Endodermal cell (in vitro differentiated cells): ENCODE measurements at regions not wholly inside any gene's neighbourhood (a gene's known extent, or its start where the extent isn't known, plus 50 kb on each side); places are given as distances from the start of the nearest gene placed in this dataset.

Source experiments
- DNase-seq: peaks from one replicate; pipeline ENCODE4 v3.0.0-alpha.2; 2017
- H3K27ac ChIP-seq: 2 replicates; pipeline ENCODE4 v1.5.1; 2013; ENCODE audit warnings: mild to moderate bottlenecking, low read depth, low read length, moderate library complexity
- H3K27me3 ChIP-seq: 2 replicates; pipeline ENCODE4 v1.6.1; 2013; ENCODE audit warnings: mild to moderate bottlenecking, low read length, moderate library complexity; ENCODE audit not compliant: insufficient read depth, control insufficient read depth, poor library complexity, severe bottlenecking
- H3K36me3 ChIP-seq: 2 replicates; pipeline ENCODE4 v1.7.0; 2013; ENCODE audit warnings: mild to moderate bottlenecking, low read length, moderate library complexity; ENCODE audit not compliant: control insufficient read depth, insufficient read depth
- H3K4me1 ChIP-seq: one replicate; pipeline ENCODE4 v1.7.0; 2013; ENCODE audit warnings: low read length; ENCODE audit not compliant: control insufficient read depth, insufficient read depth
- H3K4me3 ChIP-seq: 2 replicates; pipeline ENCODE4 v1.5.1; 2013; ENCODE audit warnings: mild to moderate bottlenecking, low read length, moderate library complexity
- H3K9ac ChIP-seq: 2 replicates; pipeline ENCODE4 v1.6.1; 2013; ENCODE audit warnings: mild to moderate bottlenecking, low read length, moderate library complexity; ENCODE audit not compliant: poor library complexity, severe bottlenecking; ENCODE audit errors: extremely low read depth
- H3K9me3 ChIP-seq: 2 replicates; pipeline ENCODE4 v1.6.1; 2013; ENCODE audit warnings: mild to moderate bottlenecking, low read length, moderate library complexity; ENCODE audit not compliant: control insufficient read depth
- H3K27ac Mint-ChIP-seq: 2 replicates; pipeline ENCODE4 v1.8.0; 2020; ENCODE audit warnings: mixed read lengths
- H3K27me3 Mint-ChIP-seq: 2 replicates; pipeline ENCODE4 v1.8.0; 2021; ENCODE audit warnings: mild to moderate bottlenecking, mixed read lengths; ENCODE audit not compliant: insufficient read depth
- H3K36me3 Mint-ChIP-seq: 2 replicates; pipeline ENCODE4 v1.8.0; 2020; ENCODE audit warnings: low read depth, mixed read lengths
- H3K4me1 Mint-ChIP-seq: 2 replicates; pipeline ENCODE4 v1.8.0; 2020; ENCODE audit warnings: mixed read lengths
- H3K4me3 Mint-ChIP-seq: 2 replicates; pipeline ENCODE4 v1.8.0; 2020; ENCODE audit warnings: mild to moderate bottlenecking, moderate library complexity, mixed read lengths
- H3K9me3 Mint-ChIP-seq: 2 replicates; pipeline ENCODE4 v1.8.0; 2020; ENCODE audit warnings: mild to moderate bottlenecking, mixed read lengths
- WGBS, 2 experiments: methylation state at CpG; one replicate each; pipeline versions ENCODE4 v1.1.5 to v1.1.7; 2013; ENCODE audit warnings: missing lambda C conversion rate in 2 of 2, mixed read lengths in 1 of 2; ENCODE audit not compliant: insufficient coverage in 1 of 2, insufficient read length in 1 of 2; 5-methylcytosine and 5-hydroxymethylcytosine counted together
- TF ChIP-seq, protein P1 (sequence below): fragments of 200-600 bp; sonication (generic); conservative IDR thresholded peaks from 2 replicates; pipeline ENCODE4 v1.5.0; 2021; ENCODE audit warnings: antibody characterized with exemption, mild to moderate bottlenecking

DNA sequence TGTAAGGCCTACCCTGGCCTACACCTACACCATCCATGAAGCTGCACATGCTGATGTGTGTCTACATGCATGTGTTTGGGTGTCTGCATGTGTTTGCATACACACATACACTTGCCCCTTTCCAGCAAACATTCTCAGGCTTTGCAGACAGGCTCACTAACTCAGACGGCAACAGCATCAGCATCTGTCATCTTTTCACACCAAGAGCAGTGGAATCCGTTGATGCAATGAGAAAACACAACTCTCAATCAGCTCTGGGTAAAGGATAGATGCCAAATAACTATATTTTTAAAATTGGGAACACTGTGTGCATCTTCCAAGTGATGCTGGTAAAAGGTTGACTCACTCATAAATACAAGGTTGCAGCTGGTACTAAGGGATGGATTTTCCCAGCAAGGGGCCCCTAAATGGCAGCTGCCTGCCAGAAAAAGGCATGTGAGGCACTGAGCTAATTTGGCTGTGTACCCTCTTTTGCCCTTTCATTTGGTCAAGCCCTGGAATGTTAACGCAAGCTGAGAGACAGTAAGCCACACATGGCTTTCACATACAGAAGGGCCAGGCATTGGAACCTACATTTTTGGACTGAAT, 296.3 kb upstream of the NPSR1 start:
- WGBS, 2 experiments = 67 to 94% methylated on average over 1 to 3 of the region's 3 CpGs
- Histone ChIP-seq H3K9ac (no peak overlapping the region), H3K27ac (no peak overlapping the region), H3K4me1 (peaks cover 4% of the 10 kb centered on the region), H3K36me3 (no peaks in the 10 kb centered on the region), H3K4me3 (no peak overlapping the region), H3K27me3 (no peaks in the 10 kb centered on the region), H3K9me3 (no peaks in the 10 kb centered on the region)
- H3K27ac Mint-ChIP-seq = no peak overlapping the region
- H3K4me3 Mint-ChIP-seq = no peak overlapping the region
- peaks cover 34% of the 10 kb centered on the region for H3K27me3 Mint-ChIP-seq
- no peaks in the 10 kb centered on the region for H3K9me3 Mint-ChIP-seq
- peaks cover 4% of the 10 kb centered on the region for H3K4me1 Mint-ChIP-seq
- TF ChIP-seq, protein P1, sequence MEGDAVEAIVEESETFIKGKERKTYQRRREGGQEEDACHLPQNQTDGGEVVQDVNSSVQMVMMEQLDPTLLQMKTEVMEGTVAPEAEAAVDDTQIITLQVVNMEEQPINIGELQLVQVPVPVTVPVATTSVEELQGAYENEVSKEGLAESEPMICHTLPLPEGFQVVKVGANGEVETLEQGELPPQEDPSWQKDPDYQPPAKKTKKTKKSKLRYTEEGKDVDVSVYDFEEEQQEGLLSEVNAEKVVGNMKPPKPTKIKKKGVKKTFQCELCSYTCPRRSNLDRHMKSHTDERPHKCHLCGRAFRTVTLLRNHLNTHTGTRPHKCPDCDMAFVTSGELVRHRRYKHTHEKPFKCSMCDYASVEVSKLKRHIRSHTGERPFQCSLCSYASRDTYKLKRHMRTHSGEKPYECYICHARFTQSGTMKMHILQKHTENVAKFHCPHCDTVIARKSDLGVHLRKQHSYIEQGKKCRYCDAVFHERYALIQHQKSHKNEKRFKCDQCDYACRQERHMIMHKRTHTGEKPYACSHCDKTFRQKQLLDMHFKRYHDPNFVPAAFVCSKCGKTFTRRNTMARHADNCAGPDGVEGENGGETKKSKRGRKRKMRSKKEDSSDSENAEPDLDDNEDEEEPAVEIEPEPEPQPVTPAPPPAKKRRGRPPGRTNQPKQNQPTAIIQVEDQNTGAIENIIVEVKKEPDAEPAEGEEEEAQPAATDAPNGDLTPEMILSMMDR = no peak
- no peak for DNase-seq
- H3K36me3 Mint-ChIP-seq = no peaks in the 10 kb centered on the region

DNA sequence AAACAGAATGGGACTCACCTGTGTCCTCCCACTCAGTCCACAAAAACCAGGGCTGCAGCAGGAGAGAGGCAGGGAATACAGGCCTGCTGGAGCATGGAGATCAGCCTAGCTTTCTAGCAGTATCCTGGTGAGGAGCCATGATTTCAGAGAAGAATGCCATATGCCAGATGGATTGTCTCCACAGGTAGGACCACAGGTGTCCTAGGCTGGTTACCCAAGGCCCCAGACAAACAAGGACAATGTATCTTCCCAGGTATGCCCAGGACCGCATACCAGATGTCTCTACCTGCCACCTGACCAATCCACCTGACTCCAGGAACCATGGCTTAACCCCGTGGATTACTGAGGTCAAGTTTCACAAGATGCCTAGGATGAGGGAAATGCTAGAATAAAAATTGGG, 295.4 kb upstream of the NPSR1 start:
- Mint-ChIP-seq H3K4me1 (no peaks in the 10 kb centered on the region), H3K27me3 (peaks cover 32% of the 10 kb centered on the region), H3K27ac (no peak overlapping the region), H3K4me3 (no peak overlapping the region), H3K36me3 (no peaks in the 10 kb centered on the region), H3K9me3 (no peaks in the 10 kb centered on the region)
- H3K9ac ChIP-seq = no peak overlapping the region
- H3K4me3 ChIP-seq = no peak overlapping the region
- no peaks in the 10 kb centered on the region for H3K36me3 ChIP-seq
- 78 to 91% methylated on average over 2 of the region's 2 CpGs for WGBS, 2 experiments
- TF ChIP-seq, protein P1 = no peak
- peak; percentile 53 for DNase-seq
- no peaks in the 10 kb centered on the region for H3K9me3 ChIP-seq
- H3K27ac ChIP-seq = no peak overlapping the region
- H3K4me1 ChIP-seq = no peaks in the 10 kb centered on the region
- H3K27me3 ChIP-seq = no peaks in the 10 kb centered on the region

DNA sequence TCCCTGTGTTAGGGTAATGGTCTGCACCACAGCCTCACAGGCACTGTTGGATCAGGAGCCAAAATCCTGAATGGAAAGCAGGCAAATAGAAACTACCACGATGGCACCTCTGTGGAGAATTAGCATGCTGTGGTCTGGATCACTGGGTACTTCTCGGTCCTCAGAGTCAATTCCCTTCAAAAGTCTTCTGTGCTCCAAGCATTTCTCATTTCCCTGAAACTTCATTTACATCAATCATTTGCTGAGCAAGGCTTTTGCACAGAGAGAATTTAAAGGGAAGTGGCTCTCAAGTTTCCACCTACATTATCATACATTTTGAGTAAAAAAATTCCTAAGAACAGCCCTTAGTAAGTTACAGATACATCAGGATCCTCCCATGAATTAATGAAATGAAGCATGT, 293.9 kb upstream of the NPSR1 start:
- no peak overlapping the region for H3K9ac ChIP-seq
- H3K4me1 Mint-ChIP-seq = no peaks in the 10 kb centered on the region
- whole genome bisulfite sequencing, 2 experiments = 87 to 90% methylated on average over 2 of the region's 2 CpGs

More for the DNA sequence above, 293.9 kb upstream of the NPSR1 start:
- Mint-ChIP-seq H3K27me3 (peaks cover 17% of the 10 kb centered on the region), H3K36me3 (no peaks in the 10 kb centered on the region), H3K27ac (no peak overlapping the region), H3K4me3 (no peak overlapping the region), H3K9me3 (no peaks in the 10 kb centered on the region)
- Histone ChIP-seq H3K27me3 (no peaks in the 10 kb centered on the region), H3K27ac (no peak overlapping the region), H3K4me3 (no peak overlapping the region), H3K36me3 (no peaks in the 10 kb centered on the region), H3K9me3 (no peaks in the 10 kb centered on the region), H3K4me1 (no peaks in the 10 kb centered on the region)
- TF ChIP-seq, protein P1 = no peak
- no peak for DNase-seq
